HepG2 (cell line): ENCODE measurements at regions not wholly inside any gene's neighbourhood (a gene's known extent, or its start where the extent isn't known, plus 50 kb on each side); places are given as distances from the start of the nearest gene placed in this dataset.

Experiments used
- ATAC-seq: fragments of 200-7000 bp; cut with Tn5 transposase; 3 replicates; pipeline ENCODE4 v1.9.1; 2020; ENCODE audit warnings: mild to moderate bottlenecking, moderate library complexity
- BruUV-seq: library from RNA; stranded (reverse); fragments of 400-500 nt; replicated peaks from 2 replicates; lab custom pipeline; 2021; lab: Mats Ljungman, UMichigan
- CTCF ChIA-PET: fragments of 300-600 bp; formaldehyde crosslinking; extraction: SDS; loops from one replicate; lab custom pipeline; 2021; ENCODE audit warnings: low total read pairs, inconsistent platforms, low intra/inter-chr PET ratio; lab: Yijun Ruan, JAX
- POLR2A ChIA-PET: fragments of 350-600 bp; sonication (Branson Sonifier 250); formaldehyde crosslinking; loops from one replicate; lab custom pipeline; 2020; ENCODE audit warnings: antibody characterized with exemption, inconsistent platforms; lab: Yijun Ruan, JAX
- DNase-seq: peaks from one replicate; pipeline ENCODE4 v3.0.0-alpha.2; 2015; ENCODE audit warnings: low spot score
- FAIRE-seq: peaks from 3 replicates; lab custom pipeline; 2011; peaks lifted over from hg19 to GRCh38; lab: Jason Lieb, UNC
- H2AFZ ChIP-seq: one replicate; pipeline ENCODE4 v1.6.1; 2011; ENCODE audit warnings: low read length, inconsistent platforms
- H3K27ac ChIP-seq: fragments of 300-600 bp; 3 replicates; pipeline ENCODE4 v1.8.0; 2011; ENCODE audit warnings: mixed run types, mild to moderate bottlenecking, mixed read lengths, low read length, inconsistent platforms; ENCODE audit not compliant: insufficient read depth; ENCODE audit errors: extremely low read length
- H3K27me3 ChIP-seq, 2 experiments: fragments of 200-600 bp in 1 of 2; 2 replicates in 1 of 2; 3 replicates in 1 of 2; pipeline versions ENCODE4 v1.6.0 to v1.8.0; 2011; ENCODE audit warnings: low read length in 2 of 2, mild to moderate bottlenecking in 2 of 2, moderate library complexity in 2 of 2, inconsistent platforms in 1 of 2; ENCODE audit not compliant: insufficient read depth in 2 of 2, control insufficient read depth in 1 of 2
- H3K36me3 ChIP-seq, 2 experiments: fragments of 200-600 bp in 1 of 2; replicated peaks in 1 of 2; 2 replicates in 1 of 2; 3 replicates in 1 of 2; pipeline versions ENCODE4 v1.5.1 to v1.8.0; 2011; ENCODE audit warnings: low read length in 2 of 2, inconsistent platforms in 1 of 2; ENCODE audit not compliant: insufficient read depth in 2 of 2, control insufficient read depth in 1 of 2
- H3K4me1 ChIP-seq: 2 replicates; pipeline ENCODE4 v1.5.1; 2012; ENCODE audit warnings: low read length, inconsistent platforms; ENCODE audit not compliant: insufficient read depth
- H3K4me2 ChIP-seq: 2 replicates; pipeline ENCODE4 v1.6.0; 2011; ENCODE audit warnings: low read depth, low read length, inconsistent platforms
- H3K4me3 ChIP-seq, 3 experiments: fragments of 200-600 bp in 1 of 3; sonication (generic), shearing (Covaris generic) in 1 of 3; replicated peaks in 1 of 3; 2 replicates each; pipeline ENCODE4 v1.5.1; 2011 to 2016; ENCODE audit warnings: low read length in 3 of 3, inconsistent platforms in 2 of 3, low read depth in 2 of 3, mild to moderate bottlenecking in 2 of 3, control low read depth in 1 of 3, mixed read lengths in 1 of 3; ENCODE audit not compliant: insufficient read depth in 1 of 3
- H3K79me2 ChIP-seq: one replicate; pipeline ENCODE4 v1.6.1; 2011; ENCODE audit warnings: low read length, inconsistent platforms; ENCODE audit not compliant: insufficient read depth
- H3K9ac ChIP-seq: 2 replicates; pipeline ENCODE4 v1.6.0; 2011; ENCODE audit warnings: mild to moderate bottlenecking, low read depth, low read length, inconsistent platforms; ENCODE audit not compliant: insufficient read depth
- H3K9me3 ChIP-seq: 2 replicates; pipeline ENCODE4 v1.5.1; 2012; ENCODE audit warnings: mild to moderate bottlenecking, low read length
- H4K20me1 ChIP-seq: 2 replicates; pipeline ENCODE4 v1.6.0; 2011; ENCODE audit warnings: inconsistent platforms, mild to moderate bottlenecking, low read length, moderate library complexity; ENCODE audit not compliant: insufficient read depth
- AGO1 ChIP-seq: fragments of 200-400 bp; formaldehyde crosslinking; IDR thresholded peaks from 2 replicates; pipeline ENCODE4 v1.6.1; 2017; ENCODE audit warnings: mild to moderate bottlenecking, low read depth, low read length, moderate library complexity; ENCODE audit not compliant: poor library complexity, severe bottlenecking
- FOXM1 ChIP-seq: sonication (generic); formaldehyde crosslinking; IDR thresholded peaks from 2 replicates; pipeline ENCODE4 v1.5.0; 2020; ENCODE audit warnings: missing genetic modification reagents
- GATAD2A ChIP-seq: IDR thresholded peaks from 2 replicates; pipeline ENCODE4 v1.6.1; 2016
- PTBP1 ChIP-seq: fragments of 200-400 bp; formaldehyde crosslinking; IDR thresholded peaks from 2 replicates; pipeline ENCODE4 v1.6.1; 2018; ENCODE audit warnings: low read length, low read depth; ENCODE audit not compliant: poor library complexity, severe bottlenecking
- SUZ12 ChIP-seq: fragments of 150-350 bp; IDR thresholded peaks from 2 replicates; pipeline ENCODE4 v1.6.1; 2014; ENCODE audit warnings: low read depth, low read length
- ZFP36L1 ChIP-seq: sonication (generic); formaldehyde crosslinking; IDR thresholded peaks from 2 replicates; pipeline ENCODE4 v1.8.0; 2022; ENCODE audit warnings: mild to moderate bottlenecking, missing genetic modification reagents, moderate library complexity
- ZNF446 ChIP-seq: sonication (generic); formaldehyde crosslinking; IDR thresholded peaks from 2 replicates; pipeline ENCODE4 v1.5.0; 2020; ENCODE audit warnings: mild to moderate bottlenecking, missing genetic modification reagents
- ZNF709 ChIP-seq: sonication (generic); formaldehyde crosslinking; IDR thresholded peaks from 2 replicates; pipeline ENCODE4 v1.5.0; 2020; ENCODE audit warnings: mild to moderate bottlenecking, missing genetic modification reagents
- WGBS: methylation state at CpG from one replicate; pipeline ENCODE4 v1.1.6; 2017; ENCODE audit warnings: low lambda C conversion rate; 5-methylcytosine and 5-hydroxymethylcytosine counted together
- in situ Hi-C: cut with HindIII; loops from 2 replicates; pipeline ENCODE4 v1.10.0; 2017; ENCODE audit warnings: low pct_unique_long_range_greater_than_20kb; ENCODE audit not compliant: extremely low pct_ligation_motif_present
- intact Hi-C: fragments of 100-400 bp; cut with micrococcal nuclease; formaldehyde crosslinking; loops from one replicate; pipeline ENCODE4 v1.10.0; 2022; ENCODE audit not compliant: unreplicated experiment
- TF ChIP-seq, protein P1 (sequence below): sonication (generic); formaldehyde crosslinking; IDR thresholded peaks from 2 replicates; pipeline ENCODE4 v1.4.0; 2020; ENCODE audit warnings: missing genetic modification reagents, borderline replicate concordance
- TF ChIP-seq, protein P2 (sequence below): sonication (generic); formaldehyde crosslinking; IDR thresholded peaks from 2 replicates; pipeline ENCODE4 v1.8.1; 2023; ENCODE audit warnings: mild to moderate bottlenecking, missing genetic modification reagents
- TF ChIP-seq, protein P3 (sequence below): sonication (generic); formaldehyde crosslinking; IDR thresholded peaks from 2 replicates; pipeline ENCODE4 v1.8.1; 2023; ENCODE audit warnings: mild to moderate bottlenecking, missing genetic modification reagents, borderline replicate concordance
- TF ChIP-seq, protein P4 (sequence below): sonication (generic); formaldehyde crosslinking; IDR thresholded peaks from 2 replicates; pipeline ENCODE4 v1.5.1; 2020; ENCODE audit warnings: missing genetic modification reagents, mild to moderate bottlenecking, borderline replicate concordance
- TF ChIP-seq, protein P5 (sequence below): sonication (generic); formaldehyde crosslinking; IDR thresholded peaks from 2 replicates; pipeline ENCODE4 v1.4.0; 2020; ENCODE audit warnings: missing genetic modification reagents

DNA sequence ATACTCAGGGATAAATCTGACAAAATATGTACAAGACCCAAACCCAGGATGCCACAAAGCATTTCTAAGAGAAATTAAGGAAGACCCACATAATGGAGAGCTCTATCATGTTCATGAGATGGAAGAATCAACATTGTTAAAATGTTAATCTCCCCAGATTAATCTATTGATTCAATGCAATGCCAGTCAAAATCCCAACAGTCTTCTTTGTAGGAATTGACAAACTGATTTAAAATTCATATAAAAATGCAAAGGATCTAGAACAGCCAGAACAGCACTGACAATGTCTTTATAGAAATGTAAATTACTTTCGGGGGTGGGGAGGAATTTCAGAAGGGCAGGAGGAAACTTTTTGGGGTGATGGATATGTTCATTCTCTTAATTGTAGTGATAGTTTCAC lies 281.6 kb upstream of the SEMA6A start:
- intact Hi-C loops, result no loop called here
- H3K4me2 ChIP-seq, result no peak overlapping the region
- no peak overlapping the region for H2AFZ ChIP-seq
- no peaks in the 10 kb centered on the region for H3K36me3 ChIP-seq
- TF ChIP-seq FOXM1 (no peak), PTBP1 (no peak), SUZ12 (no peak), ZNF709 (CRISPR knock-in tag) (no peak), GATAD2A (CRISPR knock-in tag) (no peak), ZFP36L1 (CRISPR knock-in tag) (no peak), AGO1 (no peak), ZNF446 (CRISPR knock-in tag) (no peak)
- TF ChIP-seq, protein P1, sequence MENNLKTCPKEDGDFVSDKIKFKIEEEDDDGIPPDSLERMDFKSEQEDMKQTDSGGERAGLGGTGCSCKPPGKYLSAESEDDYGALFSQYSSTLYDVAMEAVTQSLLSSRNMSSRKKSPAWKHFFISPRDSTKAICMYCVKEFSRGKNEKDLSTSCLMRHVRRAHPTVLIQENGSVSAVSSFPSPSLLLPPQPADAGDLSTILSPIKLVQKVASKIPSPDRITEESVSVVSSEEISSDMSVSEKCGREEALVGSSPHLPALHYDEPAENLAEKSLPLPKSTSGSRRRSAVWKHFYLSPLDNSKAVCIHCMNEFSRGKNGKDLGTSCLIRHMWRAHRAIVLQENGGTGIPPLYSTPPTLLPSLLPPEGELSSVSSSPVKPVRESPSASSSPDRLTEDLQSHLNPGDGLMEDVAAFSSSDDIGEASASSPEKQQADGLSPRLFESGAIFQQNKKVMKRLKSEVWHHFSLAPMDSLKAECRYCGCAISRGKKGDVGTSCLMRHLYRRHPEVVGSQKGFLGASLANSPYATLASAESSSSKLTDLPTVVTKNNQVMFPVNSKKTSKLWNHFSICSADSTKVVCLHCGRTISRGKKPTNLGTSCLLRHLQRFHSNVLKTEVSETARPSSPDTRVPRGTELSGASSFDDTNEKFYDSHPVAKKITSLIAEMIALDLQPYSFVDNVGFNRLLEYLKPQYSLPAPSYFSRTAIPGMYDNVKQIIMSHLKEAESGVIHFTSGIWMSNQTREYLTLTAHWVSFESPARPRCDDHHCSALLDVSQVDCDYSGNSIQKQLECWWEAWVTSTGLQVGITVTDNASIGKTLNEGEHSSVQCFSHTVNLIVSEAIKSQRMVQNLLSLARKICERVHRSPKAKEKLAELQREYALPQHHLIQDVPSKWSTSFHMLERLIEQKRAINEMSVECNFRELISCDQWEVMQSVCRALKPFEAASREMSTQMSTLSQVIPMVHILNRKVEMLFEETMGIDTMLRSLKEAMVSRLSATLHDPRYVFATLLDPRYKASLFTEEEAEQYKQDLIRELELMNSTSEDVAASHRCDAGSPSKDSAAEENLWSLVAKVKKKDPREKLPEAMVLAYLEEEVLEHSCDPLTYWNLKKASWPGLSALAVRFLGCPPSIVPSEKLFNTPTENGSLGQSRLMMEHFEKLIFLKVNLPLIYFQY (CRISPR knock-in tag), result no peak
- TF ChIP-seq, protein P2, sequence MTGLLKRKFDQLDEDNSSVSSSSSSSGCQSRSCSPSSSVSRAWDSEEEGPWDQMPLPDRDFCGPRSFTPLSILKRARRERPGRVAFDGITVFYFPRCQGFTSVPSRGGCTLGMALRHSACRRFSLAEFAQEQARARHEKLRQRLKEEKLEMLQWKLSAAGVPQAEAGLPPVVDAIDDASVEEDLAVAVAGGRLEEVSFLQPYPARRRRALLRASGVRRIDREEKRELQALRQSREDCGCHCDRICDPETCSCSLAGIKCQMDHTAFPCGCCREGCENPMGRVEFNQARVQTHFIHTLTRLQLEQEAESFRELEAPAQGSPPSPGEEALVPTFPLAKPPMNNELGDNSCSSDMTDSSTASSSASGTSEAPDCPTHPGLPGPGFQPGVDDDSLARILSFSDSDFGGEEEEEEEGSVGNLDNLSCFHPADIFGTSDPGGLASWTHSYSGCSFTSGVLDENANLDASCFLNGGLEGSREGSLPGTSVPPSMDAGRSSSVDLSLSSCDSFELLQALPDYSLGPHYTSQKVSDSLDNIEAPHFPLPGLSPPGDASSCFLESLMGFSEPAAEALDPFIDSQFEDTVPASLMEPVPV (CRISPR knock-in tag), result no peak
- TF ChIP-seq, protein P3, sequence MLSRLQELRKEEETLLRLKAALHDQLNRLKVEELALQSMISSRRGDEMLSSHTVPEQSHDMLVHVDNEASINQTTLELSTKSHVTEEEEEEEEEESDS, result no peak
- TF ChIP-seq, protein P4, sequence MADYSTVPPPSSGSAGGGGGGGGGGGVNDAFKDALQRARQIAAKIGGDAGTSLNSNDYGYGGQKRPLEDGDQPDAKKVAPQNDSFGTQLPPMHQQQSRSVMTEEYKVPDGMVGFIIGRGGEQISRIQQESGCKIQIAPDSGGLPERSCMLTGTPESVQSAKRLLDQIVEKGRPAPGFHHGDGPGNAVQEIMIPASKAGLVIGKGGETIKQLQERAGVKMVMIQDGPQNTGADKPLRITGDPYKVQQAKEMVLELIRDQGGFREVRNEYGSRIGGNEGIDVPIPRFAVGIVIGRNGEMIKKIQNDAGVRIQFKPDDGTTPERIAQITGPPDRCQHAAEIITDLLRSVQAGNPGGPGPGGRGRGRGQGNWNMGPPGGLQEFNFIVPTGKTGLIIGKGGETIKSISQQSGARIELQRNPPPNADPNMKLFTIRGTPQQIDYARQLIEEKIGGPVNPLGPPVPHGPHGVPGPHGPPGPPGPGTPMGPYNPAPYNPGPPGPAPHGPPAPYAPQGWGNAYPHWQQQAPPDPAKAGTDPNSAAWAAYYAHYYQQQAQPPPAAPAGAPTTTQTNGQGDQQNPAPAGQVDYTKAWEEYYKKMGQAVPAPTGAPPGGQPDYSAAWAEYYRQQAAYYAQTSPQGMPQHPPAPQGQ (CRISPR knock-in tag), result no peak
- TF ChIP-seq, protein P5, sequence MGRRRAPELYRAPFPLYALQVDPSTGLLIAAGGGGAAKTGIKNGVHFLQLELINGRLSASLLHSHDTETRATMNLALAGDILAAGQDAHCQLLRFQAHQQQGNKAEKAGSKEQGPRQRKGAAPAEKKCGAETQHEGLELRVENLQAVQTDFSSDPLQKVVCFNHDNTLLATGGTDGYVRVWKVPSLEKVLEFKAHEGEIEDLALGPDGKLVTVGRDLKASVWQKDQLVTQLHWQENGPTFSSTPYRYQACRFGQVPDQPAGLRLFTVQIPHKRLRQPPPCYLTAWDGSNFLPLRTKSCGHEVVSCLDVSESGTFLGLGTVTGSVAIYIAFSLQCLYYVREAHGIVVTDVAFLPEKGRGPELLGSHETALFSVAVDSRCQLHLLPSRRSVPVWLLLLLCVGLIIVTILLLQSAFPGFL (CRISPR knock-in tag), result no peak
- no TSS peak for BruUV-seq
- H3K9me3 ChIP-seq, result no peaks in the 10 kb centered on the region
- H3K79me2 ChIP-seq, result no peaks in the 10 kb centered on the region
- POLR2A ChIA-PET, result no interaction called here
- no peak overlapping the region for H3K27ac ChIP-seq
- H3K27me3 ChIP-seq, result no peaks in the 10 kb centered on the region
- in situ Hi-C loops, result no loop called here
- WGBS, result 88% methylated on average over 1 of the region's 1 CpG
- no peak overlapping the region for H3K4me3 ChIP-seq
- no peak for FAIRE-seq
- H3K4me1 ChIP-seq, result peaks cover 49% of the 10 kb centered on the region
- ATAC-seq, result no peak
- H3K9ac ChIP-seq, result no peak overlapping the region
- H4K20me1 ChIP-seq, result no peaks in the 10 kb centered on the region
- DNase-seq, result no peak
- CTCF ChIA-PET, result no interaction called here
